ENCODE measurements at regions not wholly inside any gene's neighbourhood (a gene's known extent, or its start where the extent isn't known, plus 50 kb on each side); places are given as distances from the start of the nearest gene placed in this dataset.

GRCh38 chr6:134735461-134735860 is 214.4 kb downstream of the ALDH8A1 start:
- TF ChIP-seq, protein P1, sequence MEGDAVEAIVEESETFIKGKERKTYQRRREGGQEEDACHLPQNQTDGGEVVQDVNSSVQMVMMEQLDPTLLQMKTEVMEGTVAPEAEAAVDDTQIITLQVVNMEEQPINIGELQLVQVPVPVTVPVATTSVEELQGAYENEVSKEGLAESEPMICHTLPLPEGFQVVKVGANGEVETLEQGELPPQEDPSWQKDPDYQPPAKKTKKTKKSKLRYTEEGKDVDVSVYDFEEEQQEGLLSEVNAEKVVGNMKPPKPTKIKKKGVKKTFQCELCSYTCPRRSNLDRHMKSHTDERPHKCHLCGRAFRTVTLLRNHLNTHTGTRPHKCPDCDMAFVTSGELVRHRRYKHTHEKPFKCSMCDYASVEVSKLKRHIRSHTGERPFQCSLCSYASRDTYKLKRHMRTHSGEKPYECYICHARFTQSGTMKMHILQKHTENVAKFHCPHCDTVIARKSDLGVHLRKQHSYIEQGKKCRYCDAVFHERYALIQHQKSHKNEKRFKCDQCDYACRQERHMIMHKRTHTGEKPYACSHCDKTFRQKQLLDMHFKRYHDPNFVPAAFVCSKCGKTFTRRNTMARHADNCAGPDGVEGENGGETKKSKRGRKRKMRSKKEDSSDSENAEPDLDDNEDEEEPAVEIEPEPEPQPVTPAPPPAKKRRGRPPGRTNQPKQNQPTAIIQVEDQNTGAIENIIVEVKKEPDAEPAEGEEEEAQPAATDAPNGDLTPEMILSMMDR (conservative IDR thresholded peaks at IDR 0.05; ENCODE audit: control insufficient read depth, insufficient read depth, low read depth, low read length): no peak
- peak; percentile 62 for DNase-seq (ENCODE audit: low read depth)
- no peak overlapping the region for H3K4me3 ChIP-seq (ENCODE audit: control insufficient read depth, low read depth, low read length)

- TF ChIP-seq, protein P1 (conservative IDR thresholded peaks at IDR 0.05; ENCODE audit: control insufficient read depth, insufficient read depth, low read depth, low read length): no peak
- H3K4me3 ChIP-seq (ENCODE audit: control insufficient read depth, low read depth, low read length): no peak overlapping the region
- no peak for DNase-seq (ENCODE audit: low read depth)
These were observed 215.5 kb downstream of the ALDH8A1 start for GRCh38 chr6:134734312-134734869.

- DNase-seq (ENCODE audit: low read depth): no peak
These were observed 216.1 kb downstream of the ALDH8A1 start for GRCh38 chr6:134733801-134734200.

DNA sequence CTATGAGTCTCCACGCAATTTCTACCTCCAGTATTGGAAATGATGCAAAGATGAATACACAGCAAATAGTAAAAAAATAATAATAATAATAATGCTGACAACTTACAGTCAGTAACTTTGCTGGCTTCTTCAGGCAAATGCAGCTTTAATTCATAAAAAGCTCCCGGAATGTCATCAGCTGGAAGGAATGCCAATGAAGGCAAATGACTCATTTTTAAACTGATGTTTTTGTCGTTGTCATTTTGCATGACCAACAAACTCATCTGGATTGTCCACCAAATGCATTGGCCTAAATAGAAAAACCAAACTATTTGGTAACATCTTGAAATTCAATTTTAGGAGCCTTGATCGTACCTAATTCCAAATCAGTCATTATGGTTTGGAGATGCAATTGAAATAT is 217.1 kb downstream of the ALDH8A1 start:
- no peak overlapping the region for H3K4me3 ChIP-seq (ENCODE audit: control insufficient read depth, low read depth, low read length)
- TF ChIP-seq, protein P1 (conservative IDR thresholded peaks at IDR 0.05; ENCODE audit: control insufficient read depth, insufficient read depth, low read depth, low read length): no peak
- peak; percentile 21 for DNase-seq (ENCODE audit: low read depth)

More at GRCh38 chr6:134733801-134734200, 216.1 kb downstream of the ALDH8A1 start:
- TF ChIP-seq, protein P1 (conservative IDR thresholded peaks at IDR 0.05; ENCODE audit: control insufficient read depth, insufficient read depth, low read depth, low read length): no peak
- H3K4me3 ChIP-seq (ENCODE audit: control insufficient read depth, low read depth, low read length): no peak overlapping the region

GRCh38 chr6:134731615-134732014 is 218.3 kb downstream of the ALDH8A1 start:
- no peak for DNase-seq (ENCODE audit: low read depth)
- TF ChIP-seq, protein P1 (conservative IDR thresholded peaks at IDR 0.05; ENCODE audit: control insufficient read depth, insufficient read depth, low read depth, low read length): no peak
- no peak overlapping the region for H3K4me3 ChIP-seq (ENCODE audit: control insufficient read depth, low read depth, low read length)

GRCh38 chr6:134730013-134730412 is 219.9 kb downstream of the ALDH8A1 start:
- no peak for DNase-seq (ENCODE audit: low read depth)
- TF ChIP-seq, protein P1 (conservative IDR thresholded peaks at IDR 0.05; ENCODE audit: control insufficient read depth, insufficient read depth, low read depth, low read length): no peak

DNA sequence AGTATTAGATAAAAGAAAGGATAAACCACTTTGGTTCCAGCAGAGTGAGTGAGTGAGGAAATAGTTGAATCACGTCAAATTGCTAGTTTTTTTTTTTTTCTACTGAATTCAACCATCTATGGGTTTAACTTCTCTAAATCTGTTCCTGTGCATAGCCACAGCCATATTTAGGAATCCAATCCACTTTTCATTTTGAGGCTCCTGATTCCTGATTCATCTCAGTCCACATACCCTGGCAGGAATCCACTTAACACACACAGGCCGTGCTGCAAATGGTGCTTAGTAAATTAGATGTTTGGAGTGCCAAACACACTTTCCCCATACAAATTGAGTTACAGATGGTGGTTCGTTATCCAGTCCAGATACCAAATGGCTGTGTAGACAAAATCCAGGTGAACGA is 220.3 kb downstream of the ALDH8A1 start:
- TF ChIP-seq, protein P1 (conservative IDR thresholded peaks at IDR 0.05; ENCODE audit: control insufficient read depth, insufficient read depth, low read depth, low read length): no peak
- H3K4me3 ChIP-seq (ENCODE audit: control insufficient read depth, low read depth, low read length): no peak overlapping the region
- DNase-seq (ENCODE audit: low read depth): peak; percentile 23

More at GRCh38 chr6:134730013-134730412, 219.9 kb downstream of the ALDH8A1 start:
- H3K4me3 ChIP-seq (ENCODE audit: control insufficient read depth, low read depth, low read length): no peak overlapping the region

All from fibroblast of mammary gland (primary cell).